HL-60 (cell line): ENCODE measurements at regions not wholly inside any gene's neighbourhood (a gene's known extent, or its start where the extent isn't known, plus 50 kb on each side); places are given as distances from the start of the nearest gene placed in this dataset.

Experiments used
- CTCF ChIP-seq: IDR thresholded peaks from one replicate; pipeline ENCODE4 v1.5.1; 2011; ENCODE audit warnings: low read length, control low read depth, inconsistent platforms; ENCODE audit not compliant: insufficient read depth
- GABPA ChIP-seq: IDR thresholded peaks from 2 replicates; pipeline ENCODE4 v1.6.1; 2012; ENCODE audit warnings: low read depth
- POLR2AphosphoS5 ChIP-seq: IDR thresholded peaks from 2 replicates; pipeline ENCODE4 v1.6.1; 2012; ENCODE audit warnings: low read depth
- REST ChIP-seq: IDR thresholded peaks from 2 replicates; pipeline ENCODE4 v1.6.1; 2012; ENCODE audit warnings: low read depth; ENCODE audit not compliant: insufficient replicate concordance

- no peak for TF ChIP-seq CTCF
- TF ChIP-seq POLR2AphosphoS5 = no peak
- TF ChIP-seq GABPA = no peak
- TF ChIP-seq REST = no peak
These were observed 70.0 kb upstream of the SLC6A6 start for GRCh38 chr3:14332392-14332791.
